PC-3 (cell line): ENCODE measurements at regions not wholly inside any gene's neighbourhood (a gene's known extent, or its start where the extent isn't known, plus 50 kb on each side); places are given as distances from the start of the nearest gene placed in this dataset.

ENCODE experiments used
- ATAC-seq: fragments of 200-7000 bp; cut with Tn5 transposase; 2 replicates; pipeline ENCODE4 v1.9.1; 2020; ENCODE audit warnings: mild to moderate bottlenecking, moderate library complexity
- BruUV-seq: library from RNA; stranded (reverse); fragments of 400-500 nt; replicated peaks from 2 replicates; lab custom pipeline; 2021; lab: Mats Ljungman, UMichigan
- CTCF ChIA-PET: fragments of 300-600 bp; sonication (Branson Sonifier 250); formaldehyde crosslinking; loops from one replicate; lab custom pipeline; 2022; ENCODE audit warnings: antibody characterized with exemption; lab: Charles Lee
- POLR2A ChIA-PET: fragments of 300-600 bp; sonication (Branson Sonifier 250); formaldehyde crosslinking; loops from one replicate; lab custom pipeline; 2022; ENCODE audit warnings: antibody characterized with exemption; ENCODE audit not compliant: unreplicated experiment; lab: Charles Lee
- DNase-seq: peaks from one replicate; pipeline ENCODE4 v3.0.0-alpha.2; 2015
- H2AFZ ChIP-seq: fragments of 300-600 bp; sonication (generic); 2 replicates; pipeline ENCODE4 v1.6.0; 2016; ENCODE audit warnings: antibody characterized with exemption, low read length
- H3F3A ChIP-seq: fragments of 300-600 bp; sonication (generic); one replicate; pipeline ENCODE4 v1.6.0; 2017; ENCODE audit warnings: antibody characterized with exemption, low read length, control low read depth, mild to moderate bottlenecking; ENCODE audit not compliant: unreplicated experiment
- H3K27ac ChIP-seq: fragments of 300-600 bp; sonication (generic); 2 replicates; pipeline ENCODE4 v1.5.1; 2016; ENCODE audit warnings: mild to moderate bottlenecking, low read length
- H3K27me3 ChIP-seq: fragments of 300-600 bp; sonication (generic); 2 replicates; pipeline ENCODE4 v1.6.1; 2016; ENCODE audit warnings: low read length, mixed read lengths
- H3K36me3 ChIP-seq: fragments of 300-600 bp; sonication (generic); 2 replicates; pipeline ENCODE4 v1.6.1; 2016; ENCODE audit warnings: low read depth, mixed run types, low read length, mixed read lengths
- H3K4me1 ChIP-seq: fragments of 300-600 bp; sonication (generic); 2 replicates; pipeline ENCODE4 v1.5.1; 2016; ENCODE audit warnings: low read length; ENCODE audit not compliant: insufficient read depth
- H3K4me2 ChIP-seq: fragments of 300-600 bp; sonication (generic); 2 replicates; pipeline ENCODE4 v1.6.0; 2016; ENCODE audit warnings: low read length
- H3K4me3 ChIP-seq: fragments of 300-600 bp; sonication (generic); 2 replicates; pipeline ENCODE4 v1.5.1; 2016; ENCODE audit warnings: mild to moderate bottlenecking, low read length, mixed read lengths
- H3K79me2 ChIP-seq: fragments of 300-600 bp; sonication (generic); 2 replicates; pipeline ENCODE4 v1.6.1; 2017; ENCODE audit warnings: low read length, mixed read lengths
- H3K9ac ChIP-seq: fragments of 300-600 bp; sonication (generic); 2 replicates; pipeline ENCODE4 v1.6.0; 2016; ENCODE audit warnings: mild to moderate bottlenecking, low read length
- H3K9me2 ChIP-seq: fragments of 300-600 bp; sonication (generic); replicated peaks from 2 replicates; pipeline ENCODE4 v1.6.1; 2016; ENCODE audit warnings: mixed run types, low read length, mixed read lengths
- H3K9me3 ChIP-seq: fragments of 300-600 bp; sonication (generic); 2 replicates; pipeline ENCODE4 v1.6.1; 2016; ENCODE audit warnings: low read length, mixed read lengths
- H4K20me1 ChIP-seq: fragments of 300-600 bp; sonication (generic); 2 replicates; pipeline ENCODE4 v1.6.1; 2016; ENCODE audit warnings: low read length, mixed read lengths
- CTCF ChIP-seq: fragments of 300-600 bp; sonication (generic); conservative IDR thresholded peaks from 2 replicates; pipeline ENCODE4 v1.5.1; 2017; ENCODE audit warnings: antibody characterized with exemption, low read depth, mild to moderate bottlenecking, low read length
- EZH2 ChIP-seq: fragments of 300-600 bp; sonication (generic); IDR thresholded peaks from one replicate; pipeline ENCODE4 v1.6.1; 2017; ENCODE audit warnings: antibody characterized with exemption, mild to moderate bottlenecking, low read length; ENCODE audit not compliant: unreplicated experiment
- EZH2phosphoT487 ChIP-seq: fragments of 300-600 bp; sonication (generic); IDR thresholded peaks from 2 replicates; pipeline ENCODE4 v1.6.1; 2018; ENCODE audit warnings: mild to moderate bottlenecking, antibody characterized with exemption, low read length, borderline replicate concordance
- intact Hi-C: fragments of 100-400 bp; cut with micrococcal nuclease; formaldehyde crosslinking; loops from 2 replicates; pipeline ENCODE4 v1.9.0; 2023

- Histone ChIP-seq H2AFZ (no peak overlapping the region), H3K4me3 (no peak overlapping the region), H3K9ac (no peak overlapping the region), H3F3A (no peaks in the 10 kb centered on the region), H3K4me2 (no peak overlapping the region), H3K4me1 (no peaks in the 10 kb centered on the region), H3K36me3 (no peaks in the 10 kb centered on the region), H3K79me2 (no peaks in the 10 kb centered on the region), H3K9me3 (no peaks in the 10 kb centered on the region), H3K27me3 (peaks cover 9% of the 10 kb centered on the region; the same call in 1 of the 2 replicates), H3K9me2 (no peaks in the 10 kb centered on the region), H3K27ac (no peak overlapping the region), H4K20me1 (no peaks in the 10 kb centered on the region)
- intact Hi-C loops: no loop called here
- ChIA-PET CTCF (no interaction called here), POLR2A (no interaction called here)
- no TSS peak for BruUV-seq
- DNase-seq (no peak), ATAC-seq (no peak)
- TF ChIP-seq EZH2 (no peak), EZH2phosphoT487 (no peak), CTCF (no peak)
These were observed 58.2 kb upstream of the PDE3B start for GRCh38 chr11:14585438-14585837.

GRCh38 chr11:14587258-14587657 is 56.3 kb upstream of the PDE3B start:
- H3K36me3 ChIP-seq: no peaks in the 10 kb centered on the region
- no peaks in the 10 kb centered on the region for H4K20me1 ChIP-seq
- no peak overlapping the region for H3K27ac ChIP-seq
- BruUV-seq: no TSS peak
- no peaks in the 10 kb centered on the region for H3K9me2 ChIP-seq
- no peak overlapping the region for H3K4me2 ChIP-seq
- H3K4me3 ChIP-seq: no peak overlapping the region
- intact Hi-C loops: no loop called here
- peaks cover 9% of the 10 kb centered on the region; the same call in 1 of the 2 replicates for H3K27me3 ChIP-seq
- TF ChIP-seq EZH2 (no peak), EZH2phosphoT487 (no peak), CTCF (no peak)
- POLR2A ChIA-PET: no interaction called here
- DNase-seq (no peak), ATAC-seq (no peak)
- no peak overlapping the region for H2AFZ ChIP-seq
- H3F3A ChIP-seq: no peaks in the 10 kb centered on the region
- H3K9me3 ChIP-seq: no peaks in the 10 kb centered on the region
- CTCF ChIA-PET: no interaction called here
- no peak overlapping the region for H3K9ac ChIP-seq
- no peaks in the 10 kb centered on the region for H3K79me2 ChIP-seq
- H3K4me1 ChIP-seq: no peaks in the 10 kb centered on the region

GRCh38 chr11:14588681-14589080 is 54.9 kb upstream of the PDE3B start:
- Histone ChIP-seq H3K27me3 (peaks cover 16% of the 10 kb centered on the region), H3K9me3 (no peaks in the 10 kb centered on the region), H3K4me3 (no peak overlapping the region), H3K9ac (no peak overlapping the region), H3K9me2 (no peaks in the 10 kb centered on the region), H3K4me1 (no peaks in the 10 kb centered on the region), H4K20me1 (no peaks in the 10 kb centered on the region), H2AFZ (no peak overlapping the region), H3K27ac (no peak overlapping the region), H3F3A (no peaks in the 10 kb centered on the region), H3K4me2 (no peak overlapping the region), H3K36me3 (no peaks in the 10 kb centered on the region), H3K79me2 (no peaks in the 10 kb centered on the region)
- DNase-seq (no peak), ATAC-seq (no peak)
- BruUV-seq: no TSS peak
- TF ChIP-seq EZH2phosphoT487 (no peak), CTCF (no peak), EZH2 (no peak)
- ChIA-PET CTCF (no interaction called here), POLR2A (no interaction called here)
- intact Hi-C loops: no loop called here
